Umbilical cord (tissue), 1 donor: ENCODE measurements at regions not wholly inside any gene's neighbourhood (a gene's known extent, or its start where the extent isn't known, plus 50 kb on each side); places are given as distances from the start of the nearest gene placed in this dataset.

ENCODE experiments used
- DNase-seq: peaks from one replicate; pipeline ENCODE4 v3.0.0-alpha.2; 2015; ENCODE audit warnings: low spot score

DNA sequence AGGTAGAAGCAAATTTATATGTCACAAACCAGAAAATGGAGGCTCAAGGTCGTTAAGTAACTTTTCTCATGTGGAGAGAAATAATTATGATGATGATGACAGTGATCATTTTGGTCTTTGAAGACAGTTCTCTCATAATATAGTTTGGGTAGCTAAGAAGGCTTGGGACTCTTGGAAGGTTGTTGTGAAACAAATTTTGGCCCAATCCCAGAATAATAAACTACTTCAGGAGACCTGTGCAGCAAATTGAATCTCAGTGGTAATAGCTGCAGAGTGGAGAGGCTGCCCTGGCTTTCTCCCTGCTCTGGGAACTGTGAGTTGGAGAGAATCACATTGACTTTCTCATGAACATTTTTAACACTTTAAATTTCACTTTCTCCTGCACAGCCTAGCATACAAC lies 217.2 kb upstream of the BOD1L1 start:
- DNase-seq = peak; percentile 5

DNA sequence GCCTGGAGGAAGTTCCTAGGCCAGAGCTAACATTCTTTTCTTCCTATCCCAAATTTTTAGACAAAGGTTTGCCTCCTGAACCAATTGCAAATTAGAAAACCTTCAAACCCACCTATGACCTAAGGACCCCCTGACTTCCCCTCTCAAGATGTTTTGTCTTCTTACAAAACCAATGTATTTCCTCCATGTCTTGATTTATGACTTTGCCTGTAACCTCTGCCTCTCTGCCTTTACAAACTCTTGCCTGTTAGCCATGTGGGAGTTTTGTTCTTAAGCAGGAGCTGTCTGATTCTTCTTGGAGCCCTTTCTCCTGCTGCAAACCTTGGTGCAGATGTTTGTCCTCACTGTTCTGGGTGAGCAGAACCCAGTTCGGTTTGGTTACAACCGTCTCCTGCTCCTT lies 222.3 kb upstream of the BOD1L1 start:
- DNase-seq = no peak

DNA sequence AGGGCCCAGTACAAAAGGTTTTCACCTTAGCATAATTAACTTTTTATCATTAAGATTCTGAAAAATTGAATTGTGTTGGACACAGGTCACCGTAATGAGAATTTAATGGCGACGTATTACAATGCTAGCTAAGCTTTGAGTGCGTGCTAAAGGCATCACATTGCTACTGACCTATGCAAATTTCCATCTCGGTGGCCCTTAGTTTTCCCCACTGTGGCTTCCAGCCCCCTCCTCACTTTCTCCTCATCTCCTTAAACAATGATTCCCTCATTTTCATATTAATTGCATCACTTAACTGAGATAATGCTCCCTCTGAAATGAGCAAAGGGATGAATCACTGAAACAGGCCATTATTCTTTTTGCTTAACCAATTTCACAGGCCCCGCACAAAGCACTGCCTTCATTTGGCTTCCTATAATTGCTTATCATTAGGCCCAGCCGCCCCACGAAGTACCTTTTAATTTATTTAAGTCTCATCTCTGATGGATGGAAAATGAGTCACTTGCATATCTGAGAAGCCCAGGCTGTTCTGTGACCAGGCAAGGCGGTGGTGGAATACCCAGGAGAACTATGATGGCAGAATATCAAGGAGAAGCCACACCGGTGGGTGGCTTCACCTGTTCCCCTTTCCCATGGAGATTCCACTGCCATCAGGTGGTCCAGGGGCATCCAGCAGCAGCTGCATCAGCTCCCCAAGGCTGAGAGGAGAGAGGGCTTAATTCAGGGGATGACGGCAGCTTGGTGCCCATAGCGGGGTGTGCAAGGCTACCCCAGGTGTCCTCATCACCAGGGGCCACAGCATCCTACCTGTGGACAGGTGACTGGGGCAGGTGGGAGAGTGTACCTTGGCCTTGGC lies 223.8 kb upstream of the BOD1L1 start:
- no peak for DNase-seq

DNA sequence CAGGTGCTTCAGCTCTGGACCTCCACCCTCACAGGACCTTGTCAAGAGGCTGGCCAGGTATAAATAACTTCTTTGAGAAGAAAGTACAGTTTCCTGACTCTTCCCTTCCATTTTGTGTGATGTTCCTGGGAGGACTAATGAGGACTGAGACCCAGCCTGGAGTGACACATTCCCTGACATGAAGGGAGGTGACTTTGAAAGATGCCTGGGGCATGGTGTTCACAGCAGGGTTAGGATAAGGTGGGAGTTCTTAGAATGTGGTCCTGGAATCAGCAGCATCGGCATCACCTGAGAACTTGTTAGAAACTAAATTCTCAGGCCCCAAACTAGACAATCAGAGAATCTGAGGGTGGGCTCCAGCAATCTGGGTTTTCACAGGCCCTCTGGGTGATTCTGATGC lies 224.9 kb upstream of the BOD1L1 start:
- no peak for DNase-seq

DNA sequence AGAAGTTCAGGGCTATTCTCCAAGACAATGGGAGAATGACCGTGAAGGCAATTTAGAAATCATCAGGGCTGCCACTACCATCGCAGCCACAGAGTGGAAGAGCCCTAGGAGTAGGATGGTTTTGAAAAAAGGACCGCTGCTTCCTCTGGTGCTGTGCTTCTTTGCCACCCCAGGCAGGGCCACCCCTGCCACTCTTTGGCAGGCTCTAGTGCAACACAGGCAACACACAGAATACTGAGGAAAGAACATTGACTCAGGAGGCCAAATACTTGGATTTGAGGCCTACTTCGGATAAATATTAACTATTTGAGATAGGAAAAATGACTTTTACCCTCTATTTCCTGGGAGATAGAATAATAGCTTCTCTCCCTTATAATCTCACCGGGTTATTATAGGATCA lies 228.9 kb upstream of the BOD1L1 start:
- DNase-seq = no peak

DNA sequence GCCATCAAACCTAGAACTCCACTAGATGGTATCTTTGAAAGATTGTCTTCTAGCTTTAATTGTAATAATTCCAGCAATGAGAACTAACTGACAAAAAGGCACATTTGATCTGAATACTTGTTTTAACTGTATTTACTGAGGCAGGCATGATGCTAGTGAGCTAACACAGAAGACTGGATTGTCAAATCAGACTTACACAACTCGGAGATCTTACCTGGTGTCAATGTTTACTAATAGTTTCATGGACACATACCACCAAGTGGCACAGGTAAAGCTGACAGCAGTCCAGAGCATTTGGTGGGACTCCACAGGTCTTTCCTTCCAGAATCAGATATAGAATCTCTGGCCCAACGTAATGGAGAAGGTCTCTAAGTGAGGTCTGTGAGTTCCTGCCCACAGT lies 229.9 kb upstream of the BOD1L1 start:
- no peak for DNase-seq

DNA sequence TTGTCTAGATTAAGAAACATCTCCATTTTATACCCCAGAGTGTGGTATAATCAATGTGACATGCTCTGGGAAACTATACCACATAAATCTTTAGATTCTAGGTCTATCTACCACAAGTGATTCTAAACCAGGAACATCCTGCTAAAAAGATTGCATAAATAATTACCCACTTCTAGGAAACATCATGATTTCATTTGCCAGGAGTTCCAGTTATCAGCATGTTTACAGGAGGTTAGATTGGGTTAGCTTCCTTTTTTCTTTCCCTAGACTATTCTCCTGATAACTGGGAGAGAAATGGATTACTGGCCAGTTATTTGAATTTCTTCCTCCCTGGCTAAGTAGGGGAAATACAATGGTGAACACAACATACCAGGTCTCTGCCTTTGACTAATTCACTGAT lies 230.3 kb upstream of the BOD1L1 start:
- DNase-seq = no peak

DNA sequence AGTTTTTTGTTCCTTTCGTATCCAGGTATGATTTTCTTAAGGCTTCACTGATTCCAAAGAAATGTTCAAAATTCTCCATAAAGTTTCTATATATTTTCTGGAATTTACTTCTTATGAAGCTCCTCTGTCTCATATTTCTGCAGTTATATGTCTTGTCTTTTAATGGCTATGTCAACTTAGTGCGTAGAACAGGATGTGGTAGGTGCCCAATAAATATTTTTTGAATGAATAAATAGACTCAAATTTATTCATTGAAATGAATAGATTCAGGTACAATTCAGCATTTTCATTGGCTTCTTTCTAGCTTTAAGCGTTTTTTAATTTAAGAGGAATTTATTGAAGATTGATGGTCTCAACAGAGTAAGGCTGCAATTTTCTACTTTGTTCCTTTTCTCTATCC lies 231.9 kb upstream of the BOD1L1 start:
- DNase-seq = no peak

DNA sequence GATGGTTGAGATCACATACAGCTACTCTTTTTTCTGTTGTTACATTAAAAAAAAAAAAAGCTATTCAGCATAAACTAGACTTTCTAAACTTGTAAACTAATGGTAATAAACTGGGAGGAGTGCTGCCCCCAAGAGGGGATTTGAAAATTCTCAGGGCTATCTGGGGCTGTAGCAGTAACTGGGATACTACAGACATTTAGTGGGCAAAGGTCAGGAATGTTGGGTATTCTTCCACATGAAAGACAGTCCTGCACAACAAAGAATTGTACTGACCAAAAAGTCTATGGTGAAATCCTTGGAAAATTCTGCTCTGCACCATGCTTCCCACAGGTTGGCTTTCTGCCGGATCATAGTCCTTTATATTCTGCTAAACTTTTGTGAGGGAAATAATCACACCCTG lies 232.6 kb upstream of the BOD1L1 start:
- no peak for DNase-seq

DNA sequence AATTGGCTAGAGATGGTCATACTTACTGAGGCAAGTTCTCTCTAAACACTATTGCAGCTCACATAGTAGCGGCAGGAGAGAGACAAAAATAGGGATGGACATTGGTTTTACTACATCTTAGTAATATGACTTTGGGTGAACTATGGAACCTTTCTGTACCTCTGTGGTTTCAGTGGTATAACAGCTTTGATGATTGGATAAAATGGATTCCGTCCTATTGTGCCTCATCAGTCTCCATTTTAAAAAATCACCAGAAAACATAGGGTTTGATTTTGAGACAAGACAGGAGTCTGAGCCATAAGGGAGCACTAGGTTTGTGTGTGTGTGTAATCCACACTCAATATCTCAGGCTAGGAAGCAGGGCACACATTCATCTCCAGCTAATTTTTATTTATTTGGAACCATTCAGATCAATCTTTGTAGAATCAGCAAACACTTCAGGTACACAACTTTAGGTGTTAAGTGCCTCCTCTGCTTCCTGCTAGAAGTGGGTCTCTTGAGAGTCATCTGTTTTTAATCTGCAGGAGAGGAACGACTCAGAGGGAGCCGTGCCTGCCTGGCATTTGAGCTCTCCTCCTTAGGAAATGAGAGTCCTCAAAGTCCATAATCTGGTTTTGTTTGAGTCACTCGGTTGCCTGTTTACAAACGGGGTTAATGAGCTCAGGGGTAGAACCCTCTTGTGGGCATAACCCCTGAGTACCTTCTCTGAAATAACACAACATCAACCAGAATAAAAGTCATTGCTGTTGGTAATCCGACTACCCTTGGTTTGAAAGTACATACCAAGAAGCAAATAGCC lies 238.5 kb upstream of the BOD1L1 start:
- no peak for DNase-seq

DNA sequence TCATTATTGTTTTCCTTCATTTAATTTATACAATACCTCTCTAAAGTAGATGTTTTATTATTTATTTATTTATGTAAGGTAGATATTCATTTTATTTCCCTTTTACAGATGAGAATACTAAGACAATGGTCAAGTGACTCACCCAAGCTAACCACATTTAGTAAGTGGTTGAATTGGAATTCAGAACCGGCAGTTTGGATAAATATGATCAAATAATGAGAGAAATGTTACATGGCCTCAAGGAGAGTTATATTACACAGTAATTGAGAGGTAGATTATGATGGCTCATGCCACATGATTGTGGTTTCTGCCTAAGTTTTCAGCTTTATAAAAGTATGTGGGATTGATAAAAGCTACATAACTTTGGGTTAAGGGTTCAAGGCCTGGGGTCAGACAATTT lies 239.4 kb upstream of the BOD1L1 start:
- DNase-seq = no peak

DNA sequence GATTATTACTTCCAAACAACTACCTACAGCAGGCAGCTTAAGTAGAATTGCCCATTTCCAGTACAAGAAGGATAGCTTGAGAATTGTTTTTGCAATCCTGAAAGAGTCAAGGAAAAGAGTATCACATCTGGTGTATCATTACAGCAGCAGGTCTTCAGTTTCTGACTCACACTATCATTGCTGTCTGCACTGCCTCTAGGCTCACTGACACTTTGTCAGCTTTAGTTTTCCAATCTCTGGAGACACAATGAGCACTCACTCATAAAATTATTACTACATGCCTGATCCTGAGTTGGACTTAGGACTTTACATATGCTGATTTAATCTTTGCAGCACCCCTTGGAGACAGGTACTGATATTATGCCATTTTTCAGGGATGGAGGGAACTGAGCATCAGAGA lies 244.6 kb upstream of the BOD1L1 start:
- DNase-seq = no peak

DNA sequence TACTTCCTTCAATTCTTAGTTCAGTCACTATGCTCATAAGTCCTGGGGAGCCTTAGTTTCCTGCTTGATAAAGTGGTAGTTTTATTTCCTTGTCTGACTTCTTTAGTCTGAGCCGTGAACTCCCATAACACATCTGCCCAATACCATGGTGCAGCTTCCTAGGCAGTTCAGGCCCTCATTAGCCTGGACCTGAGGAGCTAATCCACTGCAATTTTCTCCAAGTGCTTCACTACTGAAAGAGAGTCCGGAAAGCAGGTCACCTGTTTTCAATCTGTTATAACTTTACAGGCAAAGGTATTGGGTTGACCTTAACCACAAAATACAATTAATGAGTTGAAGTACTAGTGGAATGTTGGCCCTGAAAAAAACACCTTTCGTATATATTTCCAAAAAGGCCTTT lies 245.4 kb upstream of the BOD1L1 start:
- DNase-seq = no peak

DNA sequence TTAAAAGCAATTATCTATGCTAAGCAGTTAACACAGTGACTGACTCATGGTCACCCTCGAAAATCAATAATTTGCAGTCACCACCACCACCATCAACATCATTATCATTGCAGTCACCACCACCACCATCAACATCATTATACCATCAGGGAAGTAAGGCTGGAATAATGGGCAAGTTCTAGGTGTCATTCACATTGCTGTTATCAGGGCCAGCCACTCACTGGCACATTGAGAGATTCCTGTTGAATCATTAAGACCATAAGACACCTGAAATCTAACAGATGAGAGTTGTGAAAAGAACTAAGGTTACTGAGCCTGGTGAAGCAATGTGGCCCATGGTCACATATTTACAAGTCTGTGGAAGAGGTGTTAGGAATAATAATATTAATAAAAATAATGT lies 247.7 kb upstream of the BOD1L1 start:
- DNase-seq = no peak

DNA sequence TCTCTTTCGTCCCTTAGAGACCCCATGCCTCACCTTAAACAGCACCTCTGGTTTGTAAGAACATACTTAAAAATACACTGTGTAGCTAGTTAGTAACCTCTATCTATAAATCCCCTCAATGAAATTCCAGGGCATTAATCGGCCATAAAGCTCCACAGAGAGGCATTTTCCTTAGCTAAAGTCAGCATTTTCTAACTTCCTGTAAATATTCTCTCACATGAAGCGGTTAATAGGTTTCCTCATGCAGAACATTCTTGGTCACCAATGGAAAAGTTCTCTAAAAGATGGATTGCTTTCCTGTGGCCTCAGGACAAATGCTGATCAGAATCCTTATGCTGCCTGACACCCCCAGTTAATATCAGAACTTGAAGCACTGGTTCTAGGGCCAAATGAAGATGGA lies 248.6 kb upstream of the BOD1L1 start:
- no peak for DNase-seq

DNA sequence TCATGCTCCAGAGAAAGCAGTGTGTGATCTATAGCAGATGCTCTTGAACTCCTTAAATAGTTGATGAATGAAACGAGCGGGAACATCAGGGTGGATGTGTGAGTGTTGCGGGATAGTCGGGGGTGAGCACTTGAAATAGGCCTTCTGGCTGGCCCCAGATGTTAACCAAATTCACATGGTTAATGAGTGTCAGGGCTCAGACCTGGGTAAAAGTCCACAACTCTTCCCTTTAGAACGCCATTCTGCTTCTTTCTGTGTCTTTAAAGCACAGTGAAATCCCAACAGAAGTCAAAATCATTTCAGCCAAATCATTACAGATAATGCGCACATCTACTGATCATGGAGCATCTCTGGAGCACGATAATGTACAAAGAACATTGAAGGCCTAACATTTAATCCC lies 249.4 kb upstream of the BOD1L1 start:
- DNase-seq = no peak

DNA sequence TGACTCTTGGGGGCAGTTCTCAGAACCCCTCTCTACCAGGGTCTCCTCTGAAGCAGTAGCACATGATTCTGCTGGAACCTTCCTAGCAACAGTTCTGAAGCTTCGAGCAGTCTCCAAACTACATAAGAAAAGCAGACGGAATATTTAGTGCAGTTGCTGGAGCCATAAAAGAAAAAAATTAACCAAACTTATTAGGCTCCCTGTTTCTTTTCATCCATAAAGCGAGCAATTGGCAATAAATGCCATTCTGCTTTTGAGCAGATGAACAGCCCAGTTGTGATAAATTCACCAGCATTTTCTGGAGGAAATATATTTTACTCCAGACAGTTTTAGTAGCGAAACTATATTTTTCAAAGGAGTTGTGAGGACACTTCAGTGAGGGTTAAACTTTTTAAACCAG lies 250.1 kb upstream of the BOD1L1 start:
- no peak for DNase-seq

DNA sequence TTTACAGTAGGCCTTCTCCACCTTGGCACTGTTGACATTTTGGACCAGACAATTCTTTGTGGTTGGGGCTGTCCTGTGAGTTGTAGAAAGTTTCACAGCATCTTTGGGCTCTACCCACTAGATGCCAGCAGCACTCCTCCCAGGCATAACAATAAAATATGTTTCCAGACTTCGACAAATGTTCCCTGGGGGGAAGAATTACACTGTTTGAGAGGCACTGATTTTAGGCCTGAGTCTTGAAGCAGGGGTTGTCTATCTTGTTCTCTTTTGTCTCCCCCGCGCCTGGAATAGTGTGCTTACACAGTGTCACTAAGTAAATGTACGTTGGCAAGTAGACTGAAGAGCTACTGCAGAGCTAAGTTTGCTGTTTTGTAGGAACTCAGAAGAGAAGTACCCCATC lies 254.4 kb upstream of the BOD1L1 start:
- no peak for DNase-seq

DNA sequence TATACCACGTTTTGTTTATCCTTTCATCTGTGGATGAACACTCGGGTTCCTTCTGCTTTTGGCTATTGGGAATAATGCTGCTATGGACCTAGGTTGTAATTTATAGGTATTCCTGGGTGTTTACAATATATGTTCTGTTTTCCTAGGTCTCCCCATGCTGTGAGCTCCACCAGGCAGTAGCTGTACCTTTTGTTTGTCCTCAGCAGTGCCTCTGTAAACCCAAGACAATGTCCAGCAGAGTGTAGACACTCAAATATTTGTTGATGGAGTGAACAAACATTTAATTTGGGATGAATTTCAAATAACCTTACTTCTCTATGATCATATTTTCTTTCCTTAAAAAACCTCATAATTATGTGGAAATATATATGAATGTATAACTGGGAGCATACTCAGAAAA lies 259.5 kb upstream of the BOD1L1 start:
- no peak for DNase-seq

DNA sequence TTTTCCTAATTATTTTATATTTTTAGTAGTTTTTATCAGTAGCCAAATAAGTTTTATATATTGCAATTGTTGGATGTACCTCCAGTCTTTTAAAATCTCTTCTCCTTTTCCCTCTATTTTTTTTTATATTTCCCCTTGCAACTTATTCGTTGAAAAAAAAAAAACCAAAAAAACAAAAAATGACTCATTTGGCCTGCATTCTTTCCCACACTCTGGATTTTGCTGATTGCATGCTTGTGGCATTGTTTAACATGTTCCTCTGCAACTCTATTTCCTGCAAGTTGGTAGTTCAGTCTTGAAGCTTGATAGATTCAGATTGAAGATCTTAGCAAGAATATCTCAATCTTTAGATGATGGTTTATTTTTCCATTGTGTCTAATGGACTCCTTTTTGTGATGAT lies 260.6 kb upstream of the BOD1L1 start:
- DNase-seq = peak; percentile 20

DNA sequence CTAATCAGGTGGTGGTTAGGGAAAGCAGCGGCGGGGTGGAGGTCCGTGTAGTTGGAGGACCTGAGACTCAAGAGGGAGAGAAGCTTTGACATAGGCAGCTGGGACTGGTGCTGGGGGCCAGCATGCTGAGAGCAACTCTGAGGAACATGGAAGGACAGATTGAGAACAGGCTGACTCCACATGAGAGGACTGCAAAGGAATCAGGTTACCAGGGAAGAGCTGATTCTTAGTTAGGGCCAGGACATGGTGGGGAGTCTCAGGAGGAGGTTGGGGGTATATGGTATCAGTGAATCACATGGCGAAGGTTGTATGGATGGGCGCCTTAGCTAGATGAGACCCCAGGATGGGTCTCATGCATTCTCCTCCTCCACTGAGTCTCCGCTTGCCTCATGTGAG lies 264.0 kb upstream of the BOD1L1 start:
- no peak for DNase-seq

DNA sequence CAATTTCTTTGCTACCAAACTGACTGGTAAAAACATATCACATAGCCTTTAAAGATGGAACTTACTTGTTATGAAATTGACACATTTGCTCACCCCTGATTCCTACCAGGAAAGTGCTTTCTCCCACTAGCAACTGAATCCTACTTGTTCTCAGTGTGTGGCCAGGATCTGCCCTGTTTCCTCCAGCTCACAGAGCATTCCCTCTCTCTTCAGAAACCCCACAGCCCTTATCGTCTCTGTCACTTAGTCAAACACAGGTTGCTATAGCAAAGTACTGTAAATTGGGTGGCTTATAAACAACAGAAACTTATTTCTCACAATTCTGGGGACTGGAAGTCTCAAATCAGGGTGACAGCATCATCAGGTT lies 265.2 kb upstream of the BOD1L1 start:
- peak; percentile 18 for DNase-seq

DNA sequence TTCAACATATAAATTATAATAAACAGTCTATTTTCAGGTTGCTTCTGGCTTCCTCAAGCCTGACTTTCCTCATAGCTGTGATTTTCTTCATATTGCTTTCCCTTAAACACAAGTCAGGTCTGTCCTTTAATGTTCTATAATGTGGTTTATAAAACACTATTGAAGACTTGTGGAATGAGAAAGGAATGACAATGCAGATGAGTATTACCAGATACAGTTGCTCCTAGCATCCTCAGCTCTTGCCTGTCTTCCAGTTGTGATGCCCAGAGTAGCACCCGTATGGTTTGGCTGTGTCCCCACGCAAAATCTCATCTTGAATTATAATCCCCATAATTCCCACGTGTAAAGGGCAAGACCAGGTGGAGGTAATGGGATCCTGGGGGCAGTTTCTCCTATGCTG lies 265.7 kb upstream of the BOD1L1 start:
- DNase-seq = no peak
